ENCODE measurements at regions not wholly inside any gene's neighbourhood (a gene's known extent, or its start where the extent isn't known, plus 50 kb on each side); places are given as distances from the start of the nearest gene placed in this dataset.

DNA sequence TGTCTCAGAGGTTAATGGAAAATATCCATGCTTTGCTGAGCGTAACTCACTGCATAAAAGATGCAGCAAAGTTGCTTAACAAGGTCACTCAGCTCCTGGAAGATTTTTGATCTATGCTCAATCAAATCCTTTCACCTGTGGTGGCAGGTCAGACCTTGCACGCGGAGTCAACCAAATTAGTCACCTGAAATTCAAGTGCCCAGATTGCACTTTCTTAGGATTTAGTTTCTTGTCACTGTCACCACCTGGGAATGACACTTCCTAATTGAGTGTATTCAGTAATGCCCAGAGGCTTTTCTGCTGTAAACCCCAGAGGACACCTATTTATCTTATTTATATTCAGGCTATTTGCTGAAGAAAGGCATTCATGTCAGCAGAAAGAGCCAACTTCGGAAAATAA, 215.8 kb upstream of the SMIM31 start (continued):
- TF ChIP-seq SIN3A (conservative IDR thresholded peaks at IDR 0.05 in 1 of 2, IDR thresholded peaks at IDR 0.05 in 1 of 2; ENCODE audit: low read depth in 1 of 2, low read length in 2 of 2): no peak
- no peak for TF ChIP-seq JUND (IDR thresholded peaks at IDR 0.05; ENCODE audit: low read length)
- no peak for TF ChIP-seq TAF7 (optimal IDR thresholded peaks at IDR 0.05; ENCODE audit: borderline replicate concordance, low read depth, low read length)
- TF ChIP-seq EP300 (IDR thresholded peaks at IDR 0.05; ENCODE audit: borderline replicate concordance in 1 of 2, low read depth in 2 of 2, low read length in 2 of 2): no peak
- TF ChIP-seq RAD21 (IDR thresholded peaks at IDR 0.05 in 1 of 2, conservative IDR thresholded peaks at IDR 0.05 in 1 of 2; ENCODE audit: low read depth in 2 of 2, low read length in 2 of 2): no peak

All from H1 (cell line).